ENCODE measurements at regions not wholly inside any gene's neighbourhood (a gene's known extent, or its start where the extent isn't known, plus 50 kb on each side); places are given as distances from the start of the nearest gene placed in this dataset.

- Histone ChIP-seq H3K27me3 (ENCODE audit: insufficient read depth, low read length) (peaks cover 8% of the 10 kb centered on the region; the same call in 1 of the 2 replicates), H3K27ac (ENCODE audit: low read depth, low read length, poor library complexity, severe bottlenecking) (no peak overlapping the region), H3K4me3 (ENCODE audit: low read depth, low read length, poor library complexity, severe bottlenecking) (no peak overlapping the region), H3K4me2 (ENCODE audit: low read length) (no peak overlapping the region), H4K20me1 (ENCODE audit: insufficient read depth, low read length) (no peaks in the 10 kb centered on the region), H3K9me2 (ENCODE audit: low read depth, low read length) (no peaks in the 10 kb centered on the region), H3K36me3 (ENCODE audit: insufficient read depth, low read length) (no peaks in the 10 kb centered on the region), H3K79me2 (ENCODE audit: insufficient read depth, low read length) (no peaks in the 10 kb centered on the region), H3F3A (ENCODE audit: insufficient read depth, low read length) (no peaks in the 10 kb centered on the region), H2AFZ (ENCODE audit: low read length) (no peak overlapping the region), H3K4me1 (ENCODE audit: insufficient read depth, low read length, severe bottlenecking) (no peaks in the 10 kb centered on the region), H3K9me3 (ENCODE audit: low read length) (no peaks in the 10 kb centered on the region), H3K9ac (ENCODE audit: low read length) (no peak overlapping the region)
- no peak for TF ChIP-seq EZH2 (IDR thresholded peaks at IDR 0.05; ENCODE audit: borderline replicate concordance, low read length)
Measured at GRCh38 chr6:33925210-33925609, 121.4 kb upstream of the MLN start.

DNA sequence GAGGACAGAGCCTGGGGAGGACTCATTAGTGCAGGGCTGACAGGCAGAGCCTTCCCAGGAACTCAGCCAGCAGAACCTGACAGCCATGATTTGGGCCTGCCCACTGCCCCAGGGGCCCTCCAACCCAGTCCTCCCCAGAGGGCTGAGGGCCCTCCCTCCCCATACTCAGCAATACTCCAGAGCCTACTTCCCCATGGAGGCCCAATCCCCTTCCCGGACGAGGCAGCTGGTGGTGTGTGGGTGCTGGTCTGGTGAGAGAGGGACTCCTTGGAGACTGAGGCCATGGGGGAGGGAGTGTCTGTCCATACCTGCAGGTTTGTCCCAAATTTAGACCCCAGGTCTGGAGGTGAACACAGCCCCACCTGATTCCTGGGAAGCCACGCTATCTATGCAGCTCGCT, 120.9 kb upstream of the MLN start:
- Histone ChIP-seq H3K27me3 (ENCODE audit: insufficient read depth, low read length) (peaks cover 8% of the 10 kb centered on the region; the same call in 1 of the 2 replicates), H3K36me3 (ENCODE audit: insufficient read depth, low read length) (no peaks in the 10 kb centered on the region), H3K4me1 (ENCODE audit: insufficient read depth, low read length, severe bottlenecking) (no peaks in the 10 kb centered on the region), H3K9me3 (ENCODE audit: low read length) (no peaks in the 10 kb centered on the region), H3K79me2 (ENCODE audit: insufficient read depth, low read length) (no peaks in the 10 kb centered on the region), H3K9me2 (ENCODE audit: low read depth, low read length) (no peaks in the 10 kb centered on the region), H3F3A (ENCODE audit: insufficient read depth, low read length) (no peaks in the 10 kb centered on the region), H2AFZ (ENCODE audit: low read length) (no peak overlapping the region), H3K27ac (ENCODE audit: low read depth, low read length, poor library complexity, severe bottlenecking) (no peak overlapping the region), H3K4me3 (ENCODE audit: low read depth, low read length, poor library complexity, severe bottlenecking) (no peak overlapping the region), H3K9ac (ENCODE audit: low read length) (no peak overlapping the region), H4K20me1 (ENCODE audit: insufficient read depth, low read length) (no peaks in the 10 kb centered on the region), H3K4me2 (ENCODE audit: low read length) (no peak overlapping the region)
- TF ChIP-seq CTCF (IDR thresholded peaks at IDR 0.05; ENCODE audit: low read length) (no peak), EZH2 (IDR thresholded peaks at IDR 0.05; ENCODE audit: borderline replicate concordance, low read length) (no peak)

DNA sequence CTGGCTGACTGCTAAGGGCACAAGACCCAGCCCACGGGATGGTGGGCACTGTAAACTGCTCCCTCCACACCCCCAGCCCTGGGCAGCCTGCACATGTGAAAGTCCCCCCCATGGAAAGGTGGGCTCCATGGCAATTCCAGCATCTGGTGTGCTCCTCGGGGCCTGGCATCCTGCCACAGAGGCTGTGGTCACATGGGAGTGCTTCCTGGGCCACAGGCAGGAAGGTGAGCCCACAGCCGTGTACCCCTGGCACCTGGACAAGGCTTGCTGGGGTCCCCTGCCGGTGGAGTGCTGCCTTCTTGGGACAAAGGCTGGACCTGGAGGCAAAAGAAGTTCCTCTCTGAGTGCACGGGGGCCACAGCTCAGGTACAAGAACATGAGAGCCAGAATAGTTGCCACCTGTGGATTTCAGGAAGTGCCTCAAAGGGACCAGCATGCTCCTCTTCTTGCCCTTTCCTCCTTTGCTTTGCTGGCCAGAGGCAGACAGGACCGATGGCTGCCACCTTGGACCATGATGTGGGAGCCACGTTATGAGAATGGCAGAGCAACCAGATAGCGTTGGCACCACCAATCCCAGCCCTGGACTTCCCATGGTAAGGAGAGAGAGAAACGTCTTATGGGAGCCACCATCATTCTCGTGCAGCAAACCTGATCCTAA, 120.2 kb upstream of the MLN start:
- Histone ChIP-seq H2AFZ (ENCODE audit: low read length) (no peak overlapping the region), H3K79me2 (ENCODE audit: insufficient read depth, low read length) (no peaks in the 10 kb centered on the region), H3K9me2 (ENCODE audit: low read depth, low read length) (no peaks in the 10 kb centered on the region), H3K4me2 (ENCODE audit: low read length) (no peak overlapping the region), H3F3A (ENCODE audit: insufficient read depth, low read length) (no peaks in the 10 kb centered on the region), H3K27me3 (ENCODE audit: insufficient read depth, low read length) (peaks cover 8% of the 10 kb centered on the region; the same call in 1 of the 2 replicates), H3K9ac (ENCODE audit: low read length) (no peak overlapping the region), H3K4me1 (ENCODE audit: insufficient read depth, low read length, severe bottlenecking) (no peaks in the 10 kb centered on the region), H3K27ac (ENCODE audit: low read depth, low read length, poor library complexity, severe bottlenecking) (no peak overlapping the region), H3K36me3 (ENCODE audit: insufficient read depth, low read length) (no peaks in the 10 kb centered on the region), H3K9me3 (ENCODE audit: low read length) (no peaks in the 10 kb centered on the region), H3K4me3 (ENCODE audit: low read depth, low read length, poor library complexity, severe bottlenecking) (no peak overlapping the region), H4K20me1 (ENCODE audit: insufficient read depth, low read length) (no peaks in the 10 kb centered on the region)
- no peak for TF ChIP-seq EZH2 (IDR thresholded peaks at IDR 0.05; ENCODE audit: borderline replicate concordance, low read length)
- TF ChIP-seq CTCF (IDR thresholded peaks at IDR 0.05; ENCODE audit: low read length): no peak

DNA sequence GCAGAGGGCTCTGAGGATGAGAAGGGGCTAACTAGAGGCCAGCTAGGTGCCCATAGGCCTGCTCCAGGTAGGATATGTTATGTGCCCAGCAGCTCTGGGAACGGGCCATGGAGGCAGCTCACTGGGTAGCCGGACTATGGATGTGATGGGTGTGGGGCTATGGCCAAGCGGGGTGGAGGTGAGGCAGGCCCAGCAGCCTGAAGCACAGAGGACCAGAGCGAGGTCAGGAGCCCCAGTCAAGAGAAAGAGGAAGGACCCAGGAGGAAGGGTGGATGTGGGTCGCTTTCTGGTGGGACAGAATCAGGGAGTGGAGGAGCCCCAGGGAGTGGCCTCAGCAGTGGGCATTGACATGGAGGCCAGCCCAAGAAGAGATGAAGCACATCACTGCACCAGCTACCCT, 117.9 kb upstream of the MLN start:
- H3K9ac ChIP-seq (ENCODE audit: low read length): no peak overlapping the region
- no peak overlapping the region for H3K4me2 ChIP-seq (ENCODE audit: low read length)
- no peak overlapping the region for H2AFZ ChIP-seq (ENCODE audit: low read length)
- H3K36me3 ChIP-seq (ENCODE audit: insufficient read depth, low read length): no peaks in the 10 kb centered on the region
- TF ChIP-seq EZH2 (IDR thresholded peaks at IDR 0.05; ENCODE audit: borderline replicate concordance, low read length): no peak
- no peak for TF ChIP-seq CTCF (IDR thresholded peaks at IDR 0.05; ENCODE audit: low read length)
- H3K4me3 ChIP-seq (ENCODE audit: low read depth, low read length, poor library complexity, severe bottlenecking): no peak overlapping the region
- no peaks in the 10 kb centered on the region for H3K79me2 ChIP-seq (ENCODE audit: insufficient read depth, low read length)
- peaks cover 12% of the 10 kb centered on the region; the same call in 1 of the 2 replicates for H3K27me3 ChIP-seq (ENCODE audit: insufficient read depth, low read length)
- H3K4me1 ChIP-seq (ENCODE audit: insufficient read depth, low read length, severe bottlenecking): no peaks in the 10 kb centered on the region
- no peak overlapping the region for H3K27ac ChIP-seq (ENCODE audit: low read depth, low read length, poor library complexity, severe bottlenecking)
- no peaks in the 10 kb centered on the region for H3K9me3 ChIP-seq (ENCODE audit: low read length)
- no peaks in the 10 kb centered on the region for H3K9me2 ChIP-seq (ENCODE audit: low read depth, low read length)
- no peaks in the 10 kb centered on the region for H3F3A ChIP-seq (ENCODE audit: insufficient read depth, low read length)
- H4K20me1 ChIP-seq (ENCODE audit: insufficient read depth, low read length): no peaks in the 10 kb centered on the region

Data from OCI-LY1 (cell line).